Hepatocyte (in vitro differentiated cells): ENCODE measurements at regions not wholly inside any gene's neighbourhood (a gene's known extent, or its start where the extent isn't known, plus 50 kb on each side); places are given as distances from the start of the nearest gene placed in this dataset.

Experiments
- DNase-seq: peaks from one replicate; pipeline ENCODE4 v3.0.0-alpha.2; 2016; ENCODE audit warnings: low spot score
- H2AFZ ChIP-seq: fragments of 200-600 bp; sonication (generic); 2 replicates; pipeline ENCODE4 v1.6.0; 2016; ENCODE audit warnings: antibody characterized with exemption, mild to moderate bottlenecking
- H3K27ac ChIP-seq: fragments of 200-600 bp; sonication (generic); 2 replicates; pipeline ENCODE4 v1.5.1; 2016; ENCODE audit warnings: mild to moderate bottlenecking
- H3K27me3 ChIP-seq: fragments of 200-600 bp; sonication (generic); 2 replicates; pipeline ENCODE4 v1.6.1; 2016
- H3K36me3 ChIP-seq: fragments of 200-600 bp; sonication (generic); replicated peaks from 2 replicates; pipeline ENCODE4 v1.5.1; 2016; ENCODE audit warnings: low read depth; ENCODE audit not compliant: insufficient read depth
- H3K4me1 ChIP-seq: fragments of 200-600 bp; sonication (generic); 2 replicates; pipeline ENCODE4 v1.5.1; 2016; ENCODE audit warnings: mild to moderate bottlenecking, moderate library complexity; ENCODE audit not compliant: insufficient read depth
- H3K4me2 ChIP-seq: fragments of 200-600 bp; sonication (generic); 2 replicates; pipeline ENCODE4 v1.6.0; 2016
- H3K4me3 ChIP-seq: fragments of 200-600 bp; sonication (generic); 2 replicates; pipeline ENCODE4 v1.5.1; 2016; ENCODE audit warnings: mild to moderate bottlenecking
- H3K79me2 ChIP-seq: fragments of 200-600 bp; sonication (generic); 2 replicates; pipeline ENCODE4 v1.6.0; 2017; ENCODE audit warnings: mild to moderate bottlenecking
- H3K9me2 ChIP-seq: fragments of 200-600 bp; sonication (generic); replicated peaks from 2 replicates; pipeline ENCODE4 v1.6.0; 2017; ENCODE audit warnings: mild to moderate bottlenecking; ENCODE audit not compliant: insufficient read depth
- H3K9me3 ChIP-seq: fragments of 200-600 bp; sonication (generic); 2 replicates; pipeline ENCODE4 v1.5.1; 2016; ENCODE audit warnings: low read depth, mild to moderate bottlenecking
- H4K20me1 ChIP-seq: fragments of 200-600 bp; sonication (generic); 2 replicates; pipeline ENCODE4 v1.6.0; 2016; ENCODE audit warnings: mild to moderate bottlenecking; ENCODE audit not compliant: insufficient read depth, poor library complexity, severe bottlenecking
- EZH2 ChIP-seq: fragments of 200-600 bp; sonication (generic); IDR thresholded peaks from 2 replicates; pipeline ENCODE4 v1.6.1; 2016; ENCODE audit warnings: antibody characterized with exemption, mild to moderate bottlenecking, borderline replicate concordance
- EZH2phosphoT487 ChIP-seq: fragments of 200-600 bp; sonication (generic); IDR thresholded peaks from one replicate; pipeline ENCODE4 v1.6.1; 2018; ENCODE audit warnings: antibody characterized with exemption, mild to moderate bottlenecking, low read depth, moderate library complexity; ENCODE audit not compliant: unreplicated experiment, severe bottlenecking
- WGBS: methylation state at CpG from one replicate; pipeline ENCODE4 v1.1.6; 2016; ENCODE audit warnings: low lambda C conversion rate; ENCODE audit errors: missing lambda C conversion rate; 5-methylcytosine and 5-hydroxymethylcytosine counted together
- TF ChIP-seq, protein P1 (sequence below): fragments of 200-600 bp; sonication (generic); IDR thresholded peaks from 2 replicates; pipeline ENCODE4 v1.5.1; 2016; ENCODE audit warnings: antibody characterized with exemption, mild to moderate bottlenecking; ENCODE audit not compliant: poor library complexity

DNA sequence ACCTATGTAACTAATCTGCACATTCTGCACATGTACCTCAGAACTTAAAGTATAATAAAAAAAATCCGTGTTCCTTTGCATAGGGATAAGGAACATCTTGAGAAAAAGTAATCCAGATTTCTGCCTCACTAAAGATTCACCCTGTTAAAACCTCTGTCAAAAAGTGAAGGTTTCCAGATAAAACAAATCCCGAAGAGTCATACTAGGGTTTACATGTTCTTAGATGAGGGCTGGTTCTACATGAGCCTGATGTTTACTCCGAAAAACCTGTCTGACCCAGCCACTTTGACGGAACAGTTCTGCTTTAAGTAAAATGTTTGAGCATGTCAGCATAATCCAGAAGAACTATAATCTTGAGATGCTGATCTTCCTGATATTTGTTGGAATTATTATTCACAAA, 515.6 kb upstream of the SLC8A1 start:
- TF ChIP-seq, protein P1, sequence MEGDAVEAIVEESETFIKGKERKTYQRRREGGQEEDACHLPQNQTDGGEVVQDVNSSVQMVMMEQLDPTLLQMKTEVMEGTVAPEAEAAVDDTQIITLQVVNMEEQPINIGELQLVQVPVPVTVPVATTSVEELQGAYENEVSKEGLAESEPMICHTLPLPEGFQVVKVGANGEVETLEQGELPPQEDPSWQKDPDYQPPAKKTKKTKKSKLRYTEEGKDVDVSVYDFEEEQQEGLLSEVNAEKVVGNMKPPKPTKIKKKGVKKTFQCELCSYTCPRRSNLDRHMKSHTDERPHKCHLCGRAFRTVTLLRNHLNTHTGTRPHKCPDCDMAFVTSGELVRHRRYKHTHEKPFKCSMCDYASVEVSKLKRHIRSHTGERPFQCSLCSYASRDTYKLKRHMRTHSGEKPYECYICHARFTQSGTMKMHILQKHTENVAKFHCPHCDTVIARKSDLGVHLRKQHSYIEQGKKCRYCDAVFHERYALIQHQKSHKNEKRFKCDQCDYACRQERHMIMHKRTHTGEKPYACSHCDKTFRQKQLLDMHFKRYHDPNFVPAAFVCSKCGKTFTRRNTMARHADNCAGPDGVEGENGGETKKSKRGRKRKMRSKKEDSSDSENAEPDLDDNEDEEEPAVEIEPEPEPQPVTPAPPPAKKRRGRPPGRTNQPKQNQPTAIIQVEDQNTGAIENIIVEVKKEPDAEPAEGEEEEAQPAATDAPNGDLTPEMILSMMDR = no peak
- Histone ChIP-seq H3K4me2 (no peak overlapping the region), H3K9me3 (no peaks in the 10 kb centered on the region), H3K27me3 (no peaks in the 10 kb centered on the region), H3K4me3 (no peak overlapping the region), H2AFZ (no peak overlapping the region), H3K9me2 (no peaks in the 10 kb centered on the region), H3K79me2 (no peaks in the 10 kb centered on the region), H4K20me1 (no peaks in the 10 kb centered on the region), H3K36me3 (no peaks in the 10 kb centered on the region), H3K4me1 (no peaks in the 10 kb centered on the region), H3K27ac (no peak overlapping the region)
- 64% methylated on average over 4 of the region's 4 CpGs for WGBS
- no peak for DNase-seq

DNA sequence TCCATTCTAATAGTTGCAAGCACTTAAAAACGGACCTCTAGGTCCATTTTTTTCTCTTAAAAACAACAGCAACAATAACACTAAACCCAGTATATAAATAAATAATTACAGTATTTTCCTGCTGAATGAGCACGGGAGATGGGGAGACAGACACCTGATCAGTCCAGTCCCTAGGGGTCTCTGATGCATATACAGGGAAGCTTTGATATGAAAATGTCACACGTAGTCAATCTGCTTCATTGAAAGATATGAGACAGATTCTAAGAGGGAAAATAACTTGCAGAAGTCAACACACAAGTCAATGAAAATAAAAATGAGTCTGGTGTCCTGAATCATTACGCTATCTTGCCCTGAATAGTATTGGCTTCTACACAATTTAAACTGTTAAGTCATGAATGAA, 523.3 kb upstream of the SLC8A1 start:
- no peaks in the 10 kb centered on the region for H3K9me2 ChIP-seq
- no peak overlapping the region for H2AFZ ChIP-seq
- no peak overlapping the region for H3K4me2 ChIP-seq
- H3K4me3 ChIP-seq = no peak overlapping the region
- no peaks in the 10 kb centered on the region for H3K36me3 ChIP-seq
- TF ChIP-seq, protein P1 = no peak
- TF ChIP-seq EZH2 (no peak), EZH2phosphoT487 (no peak)
- H3K4me1 ChIP-seq = no peaks in the 10 kb centered on the region
- DNase-seq = no peak
- no peaks in the 10 kb centered on the region for H3K79me2 ChIP-seq
- no peaks in the 10 kb centered on the region for H3K27me3 ChIP-seq
- 89% methylated on average over 4 of the region's 4 CpGs for WGBS
- no peak overlapping the region for H3K27ac ChIP-seq
- H3K9me3 ChIP-seq = no peaks in the 10 kb centered on the region
- H4K20me1 ChIP-seq = no peaks in the 10 kb centered on the region

DNA sequence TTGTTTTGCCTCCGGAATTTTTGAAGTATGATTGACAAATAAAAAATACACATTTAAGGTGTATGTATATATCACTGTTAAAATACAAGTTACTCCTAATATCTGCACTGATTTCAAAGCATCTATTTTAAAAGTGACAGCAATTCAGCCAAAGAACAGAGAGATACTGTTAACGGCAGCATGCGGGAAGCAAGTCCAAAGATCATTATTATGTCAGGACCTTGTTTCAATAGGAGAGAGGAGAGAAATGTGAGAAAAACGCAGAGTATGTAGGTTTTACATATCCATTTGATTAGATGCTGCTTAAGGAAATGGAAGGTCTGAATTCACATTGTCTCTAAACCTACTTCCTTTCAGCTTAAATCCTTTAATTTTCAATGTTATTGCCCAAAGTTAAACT, 545.5 kb upstream of the SLC8A1 start:
- no peaks in the 10 kb centered on the region for H3K9me2 ChIP-seq
- WGBS = 70% methylated on average over 4 of the region's 4 CpGs
- TF ChIP-seq EZH2 = no peak
- TF ChIP-seq EZH2phosphoT487 = no peak
- TF ChIP-seq, protein P1 = no peak

DNA sequence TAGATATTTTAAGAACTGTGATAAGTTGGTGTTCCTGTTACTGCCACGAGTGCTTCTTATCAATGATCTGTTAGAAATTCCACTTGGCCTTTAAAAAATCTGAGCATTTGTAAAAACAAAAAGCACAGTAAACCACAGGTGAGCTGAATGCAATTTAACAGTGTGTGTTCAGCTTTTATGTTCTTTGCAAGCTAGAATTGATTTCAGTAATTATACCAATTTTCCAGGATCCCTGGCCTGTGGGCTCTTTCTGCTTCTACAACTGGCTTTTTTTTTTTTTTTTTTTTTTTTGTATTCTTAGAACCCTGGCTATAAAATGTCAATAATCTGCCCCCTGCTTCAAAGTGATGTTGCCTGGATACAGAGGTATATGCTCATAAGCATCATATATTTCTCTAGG, 548.5 kb upstream of the SLC8A1 start:
- no peaks in the 10 kb centered on the region for H3K9me3 ChIP-seq
- H3K79me2 ChIP-seq = no peaks in the 10 kb centered on the region
- no peak for DNase-seq
- TF ChIP-seq EZH2 (no peak), EZH2phosphoT487 (no peak)
- TF ChIP-seq, protein P1 = no peak
- no peak overlapping the region for H2AFZ ChIP-seq
- no peaks in the 10 kb centered on the region for H3K9me2 ChIP-seq
- H3K4me2 ChIP-seq = no peak overlapping the region
- H3K27me3 ChIP-seq = no peaks in the 10 kb centered on the region
- no peak overlapping the region for H3K4me3 ChIP-seq
- H3K4me1 ChIP-seq = no peaks in the 10 kb centered on the region
- no peak overlapping the region for H3K27ac ChIP-seq
- WGBS = 58% methylated on average over 1 of the region's 1 CpG
- no peaks in the 10 kb centered on the region for H3K36me3 ChIP-seq
- no peaks in the 10 kb centered on the region for H4K20me1 ChIP-seq

More for the DNA sequence above, 545.5 kb upstream of the SLC8A1 start:
- no peak overlapping the region for H2AFZ ChIP-seq
- H3K79me2 ChIP-seq = no peaks in the 10 kb centered on the region
- H3K4me3 ChIP-seq = no peak overlapping the region
- H3K9me3 ChIP-seq = no peaks in the 10 kb centered on the region
- no peaks in the 10 kb centered on the region for H4K20me1 ChIP-seq
- no peak for DNase-seq
- no peaks in the 10 kb centered on the region for H3K27me3 ChIP-seq
- H3K4me1 ChIP-seq = no peaks in the 10 kb centered on the region
- no peak overlapping the region for H3K4me2 ChIP-seq
- no peak overlapping the region for H3K27ac ChIP-seq
- H3K36me3 ChIP-seq = no peaks in the 10 kb centered on the region
